ENCODE measurements at regions not wholly inside any gene's neighbourhood (a gene's known extent, or its start where the extent isn't known, plus 50 kb on each side); places are given as distances from the start of the nearest gene placed in this dataset.

- TF ChIP-seq EZH2 (IDR thresholded peaks at IDR 0.05; ENCODE audit: low read length) (no peak), CTCF (optimal IDR thresholded peaks at IDR 0.05 in 1 of 3, IDR thresholded peaks at IDR 0.05 in 1 of 3, conservative IDR thresholded peaks at IDR 0.05 in 1 of 3; ENCODE audit: extremely low read depth in 1 of 3, insufficient read depth in 2 of 3, low read length in 3 of 3) (no peak)
Measured at GRCh38 chr9:16174915-16175314, 622.1 kb downstream of the CCDC171 start.
